Renal pelvis (tissue), 1 donor: ENCODE measurements at regions not wholly inside any gene's neighbourhood (a gene's known extent, or its start where the extent isn't known, plus 50 kb on each side); places are given as distances from the start of the nearest gene placed in this dataset.

Experiments
- DNase-seq: peaks from one replicate; pipeline ENCODE4 v3.0.0-alpha.2; 2013

GRCh38 chr6:168909288-168909687, 344.4 kb downstream of the THBS2 start:
- DNase-seq, result no peak

- DNase-seq, result no peak
Observed at GRCh38 chr6:168908887-168909286, 344.8 kb downstream of the THBS2 start.

GRCh38 chr6:168908166-168908565, 345.5 kb downstream of the THBS2 start:
- no peak for DNase-seq

GRCh38 chr6:168906391-168906790, 347.3 kb downstream of the THBS2 start:
- DNase-seq, result no peak

GRCh38 chr6:168905451-168906090, 348.1 kb downstream of the THBS2 start:
- no peak for DNase-seq

- DNase-seq, result no peak
Observed at GRCh38 chr6:168903613-168904345, 349.9 kb downstream of the THBS2 start.

- no peak for DNase-seq
Observed at GRCh38 chr6:168902075-168902474, 351.6 kb downstream of the THBS2 start.

- DNase-seq, result no peak
Observed at GRCh38 chr6:168901076-168901475, 352.6 kb downstream of the THBS2 start.

GRCh38 chr6:168896321-168896720, 357.3 kb downstream of the THBS2 start:
- DNase-seq, result no peak

- DNase-seq, result peak; percentile 82
Observed at GRCh38 chr6:168895102-168895812, 358.4 kb downstream of the THBS2 start.

GRCh38 chr6:168892031-168892430, 361.6 kb downstream of the THBS2 start:
- no peak for DNase-seq

GRCh38 chr6:168890981-168891365, 362.7 kb downstream of the THBS2 start:
- DNase-seq, result no peak

GRCh38 chr6:168890306-168890980, 363.2 kb downstream of the THBS2 start:
- DNase-seq, result no peak

- no peak for DNase-seq
Observed at GRCh38 chr6:168888786-168889345, 364.8 kb downstream of the THBS2 start.

GRCh38 chr6:168888102-168888501, 365.5 kb downstream of the THBS2 start:
- no peak for DNase-seq

- no peak for DNase-seq
Observed at GRCh38 chr6:168887621-168888020, 366.0 kb downstream of the THBS2 start.

- no peak for DNase-seq
Observed at GRCh38 chr6:168886964-168887363, 366.7 kb downstream of the THBS2 start.

GRCh38 chr6:168885751-168886742, 367.6 kb downstream of the THBS2 start:
- no peak for DNase-seq

GRCh38 chr6:168885196-168885595, 368.4 kb downstream of the THBS2 start:
- DNase-seq, result no peak

GRCh38 chr6:168884646-168885086, 369.0 kb downstream of the THBS2 start:
- DNase-seq, result peak; percentile 69
